T-cell (primary cell): ENCODE measurements at regions not wholly inside any gene's neighbourhood (a gene's known extent, or its start where the extent isn't known, plus 50 kb on each side); places are given as distances from the start of the nearest gene placed in this dataset.

Source experiments
- ATAC-seq, 4 experiments: fragments of 200-7000 bp in 3 of 4; fragments of 150-1000 bp in 1 of 4; cut with Tn5 transposase; replicated peaks in 1 of 4; 1 replicate in 3 of 4; 2 replicates in 1 of 4; pipeline ENCODE4 v1.10.0; 2021; ENCODE audit warnings: moderate library complexity in 3 of 4, mild to moderate bottlenecking in 2 of 4, moderate number of reproducible peaks in 1 of 4
- CTCF ChIA-PET, 2 donors: fragments of 300-600 bp; sonication (Branson Sonifier 250); formaldehyde crosslinking; loops; one replicate each; lab custom pipeline; 2022; ENCODE audit warnings: antibody characterized with exemption in 2 of 2; lab: Charles Lee
- POLR2A ChIA-PET, 2 donors: fragments of 300-600 bp; sonication (Branson Sonifier 250); formaldehyde crosslinking; loops; one replicate each; lab custom pipeline; 2022; ENCODE audit warnings: antibody characterized with exemption in 2 of 2; lab: Charles Lee
- DNase-seq, 35 experiments: peaks; one replicate each; pipeline versions ENCODE4 v3.0.0 to v3.0.0-alpha.2; 2013 to 2023
- H3K27ac ChIP-seq: one replicate; pipeline ENCODE4 v1.5.1; 2013; ENCODE audit warnings: low read length
- H3K27me3 ChIP-seq, 2 experiments: replicated peaks in 1 of 2; 1 replicate in 1 of 2; 2 replicates in 1 of 2; pipeline versions ENCODE4 v1.6.1 to v1.7.0; 2013; ENCODE audit warnings: low read length in 1 of 2, mixed read lengths in 1 of 2; ENCODE audit not compliant: control insufficient read depth in 2 of 2, insufficient read depth in 2 of 2; ENCODE audit errors: extremely low read depth in 1 of 2
- H3K36me3 ChIP-seq, 2 donors: 1 replicate in 1 of 2; 2 replicates in 1 of 2; pipeline versions ENCODE4 v1.6.1 to v1.7.0; 2013; ENCODE audit warnings: low read length in 1 of 2; ENCODE audit not compliant: control insufficient read depth in 2 of 2, insufficient read depth in 1 of 2; ENCODE audit errors: extremely low read depth in 1 of 2
- H3K4me1 ChIP-seq, 2 experiments: 1 replicate in 1 of 2; 2 replicates in 1 of 2; pipeline versions ENCODE4 v1.6.1 to v1.7.0; 2013; ENCODE audit warnings: low read length in 2 of 2, mixed read lengths in 1 of 2; ENCODE audit not compliant: insufficient read depth in 2 of 2, control insufficient read depth in 1 of 2; ENCODE audit errors: extremely low read depth in 1 of 2
- H3K4me3 ChIP-seq, 2 donors: 1 replicate in 1 of 2; 2 replicates in 1 of 2; pipeline versions ENCODE4 v1.5.1 to v1.7.0; 2013; ENCODE audit warnings: mild to moderate bottlenecking in 2 of 2, low read length in 1 of 2, moderate library complexity in 1 of 2; ENCODE audit not compliant: control insufficient read depth in 1 of 2; ENCODE audit errors: extremely low read depth in 1 of 2
- H3K9me3 ChIP-seq: 2 replicates; pipeline ENCODE4 v1.7.0; 2013
- H3K27ac Mint-ChIP-seq, 2 donors: one replicate each; pipeline ENCODE4 v1.8.0; 2020 to 2021; ENCODE audit warnings: mild to moderate bottlenecking in 2 of 2, mixed read lengths in 2 of 2
- H3K27me3 Mint-ChIP-seq, 2 donors: one replicate each; pipeline ENCODE4 v1.8.0; 2021 to 2022; ENCODE audit warnings: mixed read lengths in 2 of 2
- H3K36me3 Mint-ChIP-seq: one replicate; pipeline ENCODE4 v1.8.0; 2021; ENCODE audit warnings: mixed read lengths
- H3K4me1 Mint-ChIP-seq, 3 donors: one replicate each; pipeline ENCODE4 v1.8.0; 2020 to 2022; ENCODE audit warnings: mixed read lengths in 3 of 3, mild to moderate bottlenecking in 1 of 3
- H3K4me3 Mint-ChIP-seq, 3 donors: one replicate each; pipeline ENCODE4 v1.8.0; 2020 to 2022; ENCODE audit warnings: mild to moderate bottlenecking in 3 of 3, mixed read lengths in 3 of 3, moderate library complexity in 3 of 3
- H3K9me3 Mint-ChIP-seq, 3 donors: one replicate each; pipeline ENCODE4 v1.8.0; 2020 to 2022; ENCODE audit warnings: mixed read lengths in 3 of 3
- WGBS: methylation state at CpG from one replicate; pipeline ENCODE4 v1.1.5; 2013; ENCODE audit warnings: missing lambda C conversion rate; ENCODE audit not compliant: insufficient coverage; 5-methylcytosine and 5-hydroxymethylcytosine counted together

GRCh38 chr6:18605841-18606240 is 218.7 kb downstream of the RNF144B start:
- Mint-ChIP-seq H3K4me3 (no peak overlapping the region), H3K4me1 (no peaks in the 10 kb centered on the region), H3K36me3 (no peaks in the 10 kb centered on the region), H3K27ac (no peak overlapping the region), H3K27me3 (peaks cover 2 to 22% of the 10 kb centered on the region in 2 donors), H3K9me3 (peaks cover 0 to 4% (median 0%) of the 10 kb centered on the region in 3 donors)
- no peak for DNase-seq
- H3K9me3 ChIP-seq, result no peaks in the 10 kb centered on the region
- ChIA-PET POLR2A (no interaction called here), CTCF (interaction anchor here in 1 of 2 donors (0.5 to 1.7 kb wide), 2 partner anchors 8 to 11 kb away, joined by 6 to 7 read pairs; no protein-coding TSS in a partner anchor)
- no peaks in the 10 kb centered on the region for H3K36me3 ChIP-seq
- ATAC-seq, result no peak
- no peak overlapping the region for H3K4me3 ChIP-seq
- whole genome bisulfite sequencing, result no CpG with 5 or more reads among the region's 3 CpGs
- H3K27ac ChIP-seq, result no peak overlapping the region
- no peaks in the 10 kb centered on the region for H3K4me1 ChIP-seq
- H3K27me3 ChIP-seq, result peaks cover 0 to 5% of the 10 kb centered on the region in 2 experiments

DNA sequence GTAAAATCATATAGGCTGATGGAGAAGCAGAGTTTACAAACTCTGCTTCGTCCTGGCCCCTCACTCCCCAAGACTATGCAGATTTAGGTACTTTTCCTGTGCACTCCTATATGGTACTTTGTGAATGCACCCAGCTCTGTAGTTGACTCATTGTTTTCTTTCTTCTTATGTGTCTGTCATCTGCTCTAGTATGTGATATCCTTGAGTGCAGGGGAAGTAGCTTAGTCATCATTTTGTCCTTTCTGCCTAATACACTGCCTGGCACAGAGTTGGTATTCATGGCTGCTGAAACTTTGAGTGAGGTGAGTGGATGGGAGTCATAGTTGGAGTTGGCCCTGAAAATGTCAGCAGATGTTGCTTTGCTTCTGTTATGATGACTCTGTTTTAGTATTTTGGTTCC is 222.6 kb downstream of the RNF144B start:
- Mint-ChIP-seq H3K4me3 (no peak overlapping the region), H3K9me3 (peaks cover 0 to 4% (median 0%) of the 10 kb centered on the region in 3 donors), H3K4me1 (no peaks in the 10 kb centered on the region), H3K27ac (no peak overlapping the region), H3K36me3 (no peaks in the 10 kb centered on the region), H3K27me3 (peaks cover 2 to 19% of the 10 kb centered on the region in 2 donors)
- CTCF ChIA-PET, result interaction anchor here in 1 of 2 donors (1.1 kb wide), 1 partner anchor 14 kb away, joined by 3 read pairs; no protein-coding TSS in a partner anchor
- DNase-seq, result no peak
- no peaks in the 10 kb centered on the region for H3K27me3 ChIP-seq
- POLR2A ChIA-PET, result no interaction called here
- WGBS, result no CpG with 5 or more reads among the region's 1 CpG
- no peaks in the 10 kb centered on the region for H3K4me1 ChIP-seq
- no peak overlapping the region for H3K27ac ChIP-seq
- no peaks in the 10 kb centered on the region for H3K9me3 ChIP-seq
- no peak overlapping the region for H3K4me3 ChIP-seq
- H3K36me3 ChIP-seq, result no peaks in the 10 kb centered on the region
- ATAC-seq, result no peak

DNA sequence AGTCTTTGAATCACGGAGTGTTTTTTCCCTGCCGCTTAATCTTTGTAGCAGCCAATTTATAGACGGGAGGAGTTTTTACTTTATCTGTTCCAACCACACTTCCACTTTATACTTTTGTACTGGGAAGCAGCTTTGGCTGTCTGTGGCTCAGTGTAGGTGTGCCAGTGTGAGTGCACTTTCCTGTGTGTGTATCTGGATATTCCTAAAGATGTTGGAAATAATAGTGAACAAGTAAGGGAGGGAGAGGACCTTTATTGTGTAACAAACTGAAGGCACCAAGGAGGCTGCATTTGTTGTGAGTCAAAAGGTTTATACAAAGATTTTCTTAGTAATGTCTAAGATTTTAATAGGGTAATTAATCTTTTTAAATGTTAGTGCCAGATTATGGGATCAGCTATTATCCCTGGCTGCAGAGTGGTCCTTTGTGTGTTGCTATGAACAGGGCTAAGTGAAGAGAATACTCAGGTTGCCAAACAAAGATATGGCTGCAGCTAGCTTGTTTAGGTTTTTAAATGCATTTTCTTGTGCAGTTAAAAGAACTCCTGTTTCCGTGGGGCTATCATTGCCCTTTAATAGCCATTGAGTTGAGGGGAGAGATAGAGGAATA is 226.3 kb downstream of the RNF144B start:
- CTCF ChIA-PET, result no interaction called here
- no peaks in the 10 kb centered on the region for H3K36me3 ChIP-seq
- no peaks in the 10 kb centered on the region for H3K27me3 ChIP-seq
- H3K9me3 ChIP-seq, result no peaks in the 10 kb centered on the region
- H3K9me3 Mint-ChIP-seq, result peaks cover 1 to 13% (median 4%) of the 10 kb centered on the region in 3 donors
- no peak overlapping the region for H3K27ac ChIP-seq
- no CpG with 5 or more reads among the region's 4 CpGs for WGBS
- H3K4me3 ChIP-seq, result no peak overlapping the region
- no peak for DNase-seq
- POLR2A ChIA-PET, result no interaction called here
- no peaks in the 10 kb centered on the region for H3K4me1 ChIP-seq
- no peaks in the 10 kb centered on the region for H3K36me3 Mint-ChIP-seq
- H3K27ac Mint-ChIP-seq, result no peak overlapping the region
- ATAC-seq, result no peak
- no peak overlapping the region for H3K4me3 Mint-ChIP-seq
- H3K4me1 Mint-ChIP-seq, result no peaks in the 10 kb centered on the region
- peaks cover 6 to 19% of the 10 kb centered on the region in 2 donors for H3K27me3 Mint-ChIP-seq

- Histone ChIP-seq H3K9me3 (no peaks in the 10 kb centered on the region), H3K4me3 (no peak overlapping the region), H3K4me1 (no peaks in the 10 kb centered on the region), H3K27ac (no peak overlapping the region), H3K27me3 (no peaks in the 10 kb centered on the region), H3K36me3 (no peaks in the 10 kb centered on the region)
- H3K4me3 Mint-ChIP-seq, result no peak overlapping the region
- H3K27ac Mint-ChIP-seq, result no peak overlapping the region
- H3K4me1 Mint-ChIP-seq, result no peaks in the 10 kb centered on the region
- no peak for ATAC-seq
- ChIA-PET CTCF (no interaction called here), POLR2A (no interaction called here)
- H3K27me3 Mint-ChIP-seq, result peaks cover 0 to 3% of the 10 kb centered on the region in 2 donors
- 83% methylated on average over 1 of the region's 3 CpGs for WGBS
- no peak for DNase-seq
- H3K36me3 Mint-ChIP-seq, result no peaks in the 10 kb centered on the region
- no peaks in the 10 kb centered on the region for H3K9me3 Mint-ChIP-seq
Measured at GRCh38 chr6:18629571-18629970, 242.4 kb downstream of the RNF144B start.

DNA sequence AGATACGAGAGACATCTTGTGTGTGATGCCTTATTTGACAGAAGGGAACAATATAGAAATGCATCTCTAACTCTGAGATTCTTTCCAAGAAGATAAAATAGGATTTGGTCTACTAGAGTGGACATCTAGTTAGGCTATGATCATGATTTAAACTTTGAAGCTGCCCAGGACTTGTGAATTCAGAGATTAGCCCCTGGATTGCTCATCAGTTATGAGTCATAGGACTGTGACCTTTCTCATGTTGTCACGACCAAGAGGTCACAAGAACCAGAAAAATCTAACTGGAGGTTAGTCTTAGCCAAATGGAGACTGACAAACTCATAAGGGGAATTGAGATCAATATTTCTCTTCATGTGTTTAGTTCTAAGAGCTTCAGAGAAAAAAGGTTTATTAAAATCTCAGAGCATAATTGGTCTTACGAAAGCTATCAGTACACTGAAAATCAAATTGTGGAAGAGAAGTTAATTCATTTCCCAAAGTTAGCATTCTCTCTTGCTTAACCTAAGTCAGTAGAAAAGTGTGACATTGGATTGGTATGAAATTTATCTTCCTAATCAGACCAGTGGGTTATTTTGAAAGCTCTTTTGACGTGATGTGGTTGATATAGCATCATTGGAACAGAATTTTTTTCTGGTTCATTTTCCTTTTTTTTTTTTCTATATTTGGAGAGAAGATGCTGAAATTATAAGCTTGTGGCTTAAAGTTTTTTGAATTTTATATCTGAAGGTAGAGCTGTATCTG is 245.7 kb downstream of the RNF144B start:
- Mint-ChIP-seq H3K4me1 (no peaks in the 10 kb centered on the region), H3K36me3 (no peaks in the 10 kb centered on the region), H3K27ac (no peak overlapping the region), H3K9me3 (no peaks in the 10 kb centered on the region), H3K27me3 (peaks cover 0 to 3% of the 10 kb centered on the region in 2 donors), H3K4me3 (no peak overlapping the region)
- H3K27ac ChIP-seq, result no peak overlapping the region
- no peak for ATAC-seq
- CTCF ChIA-PET, result interaction anchor here in 1 of 2 donors (0.6 kb wide), 1 partner anchor 648 kb away, joined by 6 read pairs; no protein-coding TSS in a partner anchor
- POLR2A ChIA-PET, result interaction anchor here in 1 of 2 donors (0.6 kb wide), 1 partner anchor 433 kb away, joined by 3 read pairs; no protein-coding TSS in a partner anchor
- H3K36me3 ChIP-seq, result no peaks in the 10 kb centered on the region
- no peaks in the 10 kb centered on the region for H3K27me3 ChIP-seq
- no peak for DNase-seq
- no peaks in the 10 kb centered on the region for H3K4me1 ChIP-seq
- no CpG with 5 or more reads among the region's 4 CpGs for WGBS
- H3K9me3 ChIP-seq, result no peaks in the 10 kb centered on the region
- H3K4me3 ChIP-seq, result no peak overlapping the region

DNA sequence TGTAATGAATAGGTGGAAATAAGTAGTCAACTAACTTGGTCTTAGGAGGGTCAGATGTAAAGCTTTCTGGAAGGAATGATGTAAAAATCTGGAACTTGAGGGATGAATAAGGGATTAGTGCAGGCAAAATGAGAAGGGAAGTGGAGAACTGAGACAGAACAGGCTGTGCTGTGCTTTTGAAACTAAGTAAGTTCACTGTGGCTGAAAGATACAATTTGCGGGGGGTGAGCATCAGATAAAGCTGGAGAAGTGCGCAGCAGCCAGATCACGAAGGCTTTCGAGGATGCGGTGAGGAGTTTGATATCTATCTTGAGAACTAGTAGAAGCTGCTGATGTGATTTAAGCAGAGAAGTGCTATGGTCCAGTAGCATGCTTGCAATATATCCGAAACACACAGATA is 247.8 kb downstream of the RNF144B start:
- Histone ChIP-seq H3K4me3 (no peak overlapping the region), H3K9me3 (no peaks in the 10 kb centered on the region), H3K36me3 (no peaks in the 10 kb centered on the region), H3K27ac (no peak overlapping the region), H3K4me1 (no peaks in the 10 kb centered on the region), H3K27me3 (no peaks in the 10 kb centered on the region)
- ChIA-PET CTCF (no interaction called here), POLR2A (no interaction called here)
- peaks cover 0 to 3% of the 10 kb centered on the region in 2 donors for H3K27me3 Mint-ChIP-seq
- WGBS, result 92% methylated on average over 5 of the region's 6 CpGs
- no peak overlapping the region for H3K4me3 Mint-ChIP-seq
- DNase-seq (no peak), ATAC-seq (no peak)
- peaks cover 0 to 6% (median 0%) of the 10 kb centered on the region in 3 donors for H3K9me3 Mint-ChIP-seq
- no peak overlapping the region for H3K27ac Mint-ChIP-seq
- no peaks in the 10 kb centered on the region for H3K36me3 Mint-ChIP-seq
- H3K4me1 Mint-ChIP-seq, result no peaks in the 10 kb centered on the region
